K562 (cell line): ENCODE measurements at regions not wholly inside any gene's neighbourhood (a gene's known extent, or its start where the extent isn't known, plus 50 kb on each side); places are given as distances from the start of the nearest gene placed in this dataset.
"Not testable (repeated sequence)": the region's sequence is repeated elsewhere in the genome, so short reads cannot be mapped to it uniquely, and the experiment has no call there.

Source experiments
- HCFC1 ChIP-seq: IDR thresholded peaks from 2 replicates; pipeline ENCODE4 v1.6.1; 2012; ENCODE audit warnings: low read depth, low read length, improper control_type of control experiment
- NR1H2 ChIP-seq: sonication (generic); formaldehyde crosslinking; IDR thresholded peaks from 2 replicates; pipeline ENCODE4 v1.4.0; 2020; ENCODE audit warnings: mild to moderate bottlenecking, missing genetic modification reagents
- RAD21 ChIP-seq, 2 experiments: fragments of 250-450 bp in 1 of 2; fragments of 450-650 bp in 1 of 2; sonication (Bioruptor Pico) in 1 of 2; formaldehyde crosslinking in 1 of 2; IDR thresholded peaks in 1 of 2; conservative IDR thresholded peaks in 1 of 2; 2 replicates each; pipeline versions ENCODE4 v1.4.0 to v1.8.0; 2020 to 2022; ENCODE audit warnings: mild to moderate bottlenecking in 2 of 2, moderate library complexity in 1 of 2
- RFX5 ChIP-seq: IDR thresholded peaks from 2 replicates; pipeline ENCODE4 v1.6.1; 2011; ENCODE audit warnings: low read depth, mild to moderate bottlenecking, improper control_type of control experiment, low read length
- TF ChIP-seq, protein P1 (sequence below), 2 experiments: IDR thresholded peaks; 2 replicates each; pipeline ENCODE4 v1.6.1; 2012; ENCODE audit warnings: improper control_type of control experiment in 2 of 2, low read depth in 2 of 2, low read length in 2 of 2, borderline replicate concordance in 1 of 2
- TF ChIP-seq, protein P2 (sequence below): fragments of 450-650 bp; conservative IDR thresholded peaks from 2 replicates; pipeline ENCODE4 v1.6.1; 2016; ENCODE audit warnings: missing genetic modification characterization, low read depth, mild to moderate bottlenecking, missing compliant biosample characterization, moderate library complexity

DNA sequence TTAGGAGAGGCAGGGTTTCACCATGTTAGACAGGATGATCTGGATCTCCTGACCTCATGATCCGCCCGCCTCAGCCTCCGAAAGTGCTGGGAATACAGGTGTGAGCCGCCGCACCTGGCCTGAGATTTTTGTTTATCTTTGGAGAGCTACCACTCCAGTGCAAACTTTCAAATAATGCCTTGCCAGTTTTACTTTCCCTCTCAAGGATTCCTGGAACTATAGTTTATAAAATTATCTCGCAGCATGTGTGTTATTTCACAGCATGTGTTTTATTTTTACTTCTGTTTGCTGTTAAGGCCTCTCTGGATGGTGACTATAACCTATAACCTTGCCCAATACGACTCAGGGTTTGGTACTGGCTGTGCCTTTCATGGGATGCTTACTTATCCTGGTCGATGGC is 458.0 kb upstream of the NDN start:
- not testable (repeated sequence) for TF ChIP-seq NR1H2 (CRISPR knock-in tag); HCFC1; RFX5; RAD21 (CRISPR knock-in tag; conservative IDR thresholded peaks at IDR 0.05 in 1 of 2, IDR thresholded peaks at IDR 0.05 in 1 of 2)
- TF ChIP-seq, protein P1, sequence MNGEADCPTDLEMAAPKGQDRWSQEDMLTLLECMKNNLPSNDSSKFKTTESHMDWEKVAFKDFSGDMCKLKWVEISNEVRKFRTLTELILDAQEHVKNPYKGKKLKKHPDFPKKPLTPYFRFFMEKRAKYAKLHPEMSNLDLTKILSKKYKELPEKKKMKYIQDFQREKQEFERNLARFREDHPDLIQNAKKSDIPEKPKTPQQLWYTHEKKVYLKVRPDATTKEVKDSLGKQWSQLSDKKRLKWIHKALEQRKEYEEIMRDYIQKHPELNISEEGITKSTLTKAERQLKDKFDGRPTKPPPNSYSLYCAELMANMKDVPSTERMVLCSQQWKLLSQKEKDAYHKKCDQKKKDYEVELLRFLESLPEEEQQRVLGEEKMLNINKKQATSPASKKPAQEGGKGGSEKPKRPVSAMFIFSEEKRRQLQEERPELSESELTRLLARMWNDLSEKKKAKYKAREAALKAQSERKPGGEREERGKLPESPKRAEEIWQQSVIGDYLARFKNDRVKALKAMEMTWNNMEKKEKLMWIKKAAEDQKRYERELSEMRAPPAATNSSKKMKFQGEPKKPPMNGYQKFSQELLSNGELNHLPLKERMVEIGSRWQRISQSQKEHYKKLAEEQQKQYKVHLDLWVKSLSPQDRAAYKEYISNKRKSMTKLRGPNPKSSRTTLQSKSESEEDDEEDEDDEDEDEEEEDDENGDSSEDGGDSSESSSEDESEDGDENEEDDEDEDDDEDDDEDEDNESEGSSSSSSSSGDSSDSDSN (IDR thresholded peaks at IDR 0.05; ENCODE audit: borderline replicate concordance in 1 of 2, low read depth in 2 of 2, low read length in 2 of 2): not testable (repeated sequence)
- TF ChIP-seq, protein P2, sequence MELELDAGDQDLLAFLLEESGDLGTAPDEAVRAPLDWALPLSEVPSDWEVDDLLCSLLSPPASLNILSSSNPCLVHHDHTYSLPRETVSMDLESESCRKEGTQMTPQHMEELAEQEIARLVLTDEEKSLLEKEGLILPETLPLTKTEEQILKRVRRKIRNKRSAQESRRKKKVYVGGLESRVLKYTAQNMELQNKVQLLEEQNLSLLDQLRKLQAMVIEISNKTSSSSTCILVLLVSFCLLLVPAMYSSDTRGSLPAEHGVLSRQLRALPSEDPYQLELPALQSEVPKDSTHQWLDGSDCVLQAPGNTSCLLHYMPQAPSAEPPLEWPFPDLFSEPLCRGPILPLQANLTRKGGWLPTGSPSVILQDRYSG (tag): not testable (repeated sequence)
